ENCODE measurements at regions not wholly inside any gene's neighbourhood (a gene's known extent, or its start where the extent isn't known, plus 50 kb on each side); places are given as distances from the start of the nearest gene placed in this dataset.

GRCh38 chr4:120227554-120227953 is 160.9 kb upstream of the MAD2L1 start:
- ChIA-PET POLR2A (ENCODE audit: low non-redundant PET) (no interaction called here), CTCF (no interaction called here)
- no TSS peak for BruUV-seq (replicated peaks)

GRCh38 chr4:120225527-120225926 is 158.9 kb upstream of the MAD2L1 start:
- Histone ChIP-seq H3K36me3 (ENCODE audit: insufficient read depth, low read length, poor library complexity, severe bottlenecking) (no peaks in the 10 kb centered on the region), H3K27ac (ENCODE audit: low read depth, low read length, poor library complexity, severe bottlenecking) (no peak overlapping the region), H3K27me3 (replicated peaks; ENCODE audit: insufficient read depth, low read depth, low read length, poor library complexity) (no peaks in the 10 kb centered on the region), H3K9me3 (ENCODE audit: low read depth, low read length, poor library complexity, severe bottlenecking) (no peaks in the 10 kb centered on the region), H3K4me1 (ENCODE audit: insufficient read depth, low read length, poor library complexity, severe bottlenecking) (no peaks in the 10 kb centered on the region), H3K4me3 (ENCODE audit: low read depth, low read length, poor library complexity, severe bottlenecking) (no peak overlapping the region)
- intact Hi-C loops (cut with micrococcal nuclease; ENCODE audit: unreplicated experiment): no loop called here
- ChIA-PET CTCF (no interaction called here), POLR2A (ENCODE audit: low non-redundant PET) (no interaction called here)
- no peak for DNase-seq (ENCODE audit: low spot score)
- TF ChIP-seq EZH2 (IDR thresholded peaks at IDR 0.05; ENCODE audit: borderline replicate concordance, low read depth, low read length, poor library complexity, severe bottlenecking) (no peak), CTCF (conservative IDR thresholded peaks at IDR 0.05; ENCODE audit: low read depth, low read length) (no peak)
- no TSS peak for BruUV-seq (replicated peaks)

More at GRCh38 chr4:120227554-120227953, 160.9 kb upstream of the MAD2L1 start:
- intact Hi-C loops (cut with micrococcal nuclease; ENCODE audit: unreplicated experiment): no loop called here
- DNase-seq (ENCODE audit: low spot score): no peak
- TF ChIP-seq CTCF (conservative IDR thresholded peaks at IDR 0.05; ENCODE audit: low read depth, low read length) (no peak), EZH2 (IDR thresholded peaks at IDR 0.05; ENCODE audit: borderline replicate concordance, low read depth, low read length, poor library complexity, severe bottlenecking) (no peak)
- Histone ChIP-seq H3K4me3 (ENCODE audit: low read depth, low read length, poor library complexity, severe bottlenecking) (no peak overlapping the region), H3K36me3 (ENCODE audit: insufficient read depth, low read length, poor library complexity, severe bottlenecking) (no peaks in the 10 kb centered on the region), H3K9me3 (ENCODE audit: low read depth, low read length, poor library complexity, severe bottlenecking) (no peaks in the 10 kb centered on the region), H3K27me3 (replicated peaks; ENCODE audit: insufficient read depth, low read depth, low read length, poor library complexity) (no peaks in the 10 kb centered on the region), H3K4me1 (ENCODE audit: insufficient read depth, low read length, poor library complexity, severe bottlenecking) (no peaks in the 10 kb centered on the region), H3K27ac (ENCODE audit: low read depth, low read length, poor library complexity, severe bottlenecking) (no peak overlapping the region)

- BruUV-seq (replicated peaks): no TSS peak
- no peak for DNase-seq (ENCODE audit: low spot score)
- ChIA-PET POLR2A (ENCODE audit: low non-redundant PET) (no interaction called here), CTCF (no interaction called here)
- no peaks in the 10 kb centered on the region for H3K4me1 ChIP-seq (ENCODE audit: insufficient read depth, low read length, poor library complexity, severe bottlenecking)
- H3K36me3 ChIP-seq (ENCODE audit: insufficient read depth, low read length, poor library complexity, severe bottlenecking): no peaks in the 10 kb centered on the region
- TF ChIP-seq EZH2 (IDR thresholded peaks at IDR 0.05; ENCODE audit: borderline replicate concordance, low read depth, low read length, poor library complexity, severe bottlenecking) (no peak), CTCF (conservative IDR thresholded peaks at IDR 0.05; ENCODE audit: low read depth, low read length) (no peak)
- H3K27me3 ChIP-seq (replicated peaks; ENCODE audit: insufficient read depth, low read depth, low read length, poor library complexity): no peaks in the 10 kb centered on the region
- intact Hi-C loops (cut with micrococcal nuclease; ENCODE audit: unreplicated experiment): no loop called here
- no peak overlapping the region for H3K27ac ChIP-seq (ENCODE audit: low read depth, low read length, poor library complexity, severe bottlenecking)
- H3K9me3 ChIP-seq (ENCODE audit: low read depth, low read length, poor library complexity, severe bottlenecking): no peaks in the 10 kb centered on the region
- H3K4me3 ChIP-seq (ENCODE audit: low read depth, low read length, poor library complexity, severe bottlenecking): no peak overlapping the region
Measured at GRCh38 chr4:120218981-120219380, 152.3 kb upstream of the MAD2L1 start.
